ENCODE measurements at regions not wholly inside any gene's neighbourhood (a gene's known extent, or its start where the extent isn't known, plus 50 kb on each side); places are given as distances from the start of the nearest gene placed in this dataset.
"Not testable (repeated sequence)": the region's sequence is repeated elsewhere in the genome, so short reads cannot be mapped to it uniquely, and the experiment has no call there.

GRCh38 chr4:143819029-143819428, 86.3 kb downstream of the GYPE start:
- no peak for DNase-seq

GRCh38 chr4:143817866-143818265, 87.5 kb downstream of the GYPE start:
- DNase-seq, result not testable (repeated sequence)

GRCh38 chr4:143815375-143815774, 90.0 kb downstream of the GYPE start:
- DNase-seq, result not testable (repeated sequence)

GRCh38 chr4:143813431-143814154, 91.8 kb downstream of the GYPE start:
- DNase-seq, result not testable (repeated sequence)

GRCh38 chr4:143791693-143792092, 91.2 kb upstream of the FREM3 start:
- not testable (repeated sequence) for DNase-seq

- DNase-seq, result not testable (repeated sequence)
These were observed 90.0 kb upstream of the FREM3 start for GRCh38 chr4:143790425-143790824.

GRCh38 chr4:143789618-143790017, 89.1 kb upstream of the FREM3 start:
- not testable (repeated sequence) for DNase-seq

- no peak for DNase-seq
These were observed 84.1 kb upstream of the FREM3 start for GRCh38 chr4:143784567-143784966.

GRCh38 chr4:143782521-143782920, 82.0 kb upstream of the FREM3 start:
- no peak for DNase-seq

- peak; percentile 11 for DNase-seq
These were observed 73.8 kb upstream of the FREM3 start for GRCh38 chr4:143773998-143774895.

- DNase-seq, result no peak
These were observed 70.8 kb upstream of the FREM3 start for GRCh38 chr4:143771269-143771668.

GRCh38 chr4:143768007-143768591, 67.6 kb upstream of the FREM3 start:
- no peak for DNase-seq

- no peak for DNase-seq
These were observed 63.1 kb upstream of the FREM3 start for GRCh38 chr4:143763587-143763986.

GRCh38 chr4:143762511-143762910, 62.0 kb upstream of the FREM3 start:
- no peak for DNase-seq

All from NCI-H510A treated with DMSO at 0.1 percent for 48 hours (cell line).